Prostate gland (tissue), 2 donors: ENCODE measurements at regions not wholly inside any gene's neighbourhood (a gene's known extent, or its start where the extent isn't known, plus 50 kb on each side); places are given as distances from the start of the nearest gene placed in this dataset.

Source experiments
- DNase-seq: peaks from one replicate; pipeline ENCODE4 v3.0.0-alpha.2; 2019; ENCODE audit warnings: low spot score
- H3K27ac ChIP-seq, 2 donors: fragments of 200-600 bp; sonication (generic); 2 replicates each; pipeline ENCODE4 v1.5.1; 2017 to 2019
- H3K27me3 ChIP-seq: fragments of 200-600 bp; sonication (generic); replicated peaks from 2 replicates; pipeline ENCODE4 v1.5.1; 2019; ENCODE audit not compliant: insufficient read depth
- H3K36me3 ChIP-seq, 2 donors: fragments of 200-600 bp; sonication (generic); 1 replicate in 1 of 2; 2 replicates in 1 of 2; pipeline versions ENCODE4 v1.5.1 to v1.8.1; 2017 to 2019
- H3K4me1 ChIP-seq: fragments of 200-600 bp; sonication (generic); replicated peaks from 2 replicates; pipeline ENCODE4 v1.5.1; 2019
- H3K4me3 ChIP-seq, 2 donors: fragments of 200-600 bp; sonication (generic); 2 replicates each; pipeline ENCODE4 v1.5.1; 2017 to 2019
- H3K9me3 ChIP-seq: fragments of 200-600 bp; sonication (generic); 2 replicates; pipeline ENCODE4 v1.5.1; 2017
- POLR2A ChIP-seq: fragments of 450-650 bp; IDR thresholded peaks from one replicate; pipeline ENCODE4 v1.6.1; 2016; ENCODE audit warnings: antibody characterized with exemption, mild to moderate bottlenecking
- POLR2AphosphoS5 ChIP-seq: sonication (generic); formaldehyde crosslinking; IDR thresholded peaks from one replicate; pipeline ENCODE4 v1.6.1; 2017; ENCODE audit warnings: antibody characterized with exemption
- WGBS: methylation state at CpG from one replicate; pipeline ENCODE4 v1.1.5; 2018; 5-methylcytosine and 5-hydroxymethylcytosine counted together
- intact Hi-C: fragments of 100-400 bp; cut with DNase I; formaldehyde crosslinking; loops from one replicate; pipeline ENCODE4 v1.14.2; 2022
- TF ChIP-seq, protein P1 (sequence below), 4 experiments: fragments of 200-600 bp in 2 of 4; fragments of 450-650 bp in 2 of 4; sonication (generic) in 2 of 4; IDR thresholded peaks; 1 replicate in 3 of 4; 2 replicates in 1 of 4; pipeline ENCODE4 v1.5.1; 2016 to 2019; ENCODE audit warnings: antibody characterized with exemption in 4 of 4, mild to moderate bottlenecking in 2 of 4, moderate library complexity in 2 of 4

DNA sequence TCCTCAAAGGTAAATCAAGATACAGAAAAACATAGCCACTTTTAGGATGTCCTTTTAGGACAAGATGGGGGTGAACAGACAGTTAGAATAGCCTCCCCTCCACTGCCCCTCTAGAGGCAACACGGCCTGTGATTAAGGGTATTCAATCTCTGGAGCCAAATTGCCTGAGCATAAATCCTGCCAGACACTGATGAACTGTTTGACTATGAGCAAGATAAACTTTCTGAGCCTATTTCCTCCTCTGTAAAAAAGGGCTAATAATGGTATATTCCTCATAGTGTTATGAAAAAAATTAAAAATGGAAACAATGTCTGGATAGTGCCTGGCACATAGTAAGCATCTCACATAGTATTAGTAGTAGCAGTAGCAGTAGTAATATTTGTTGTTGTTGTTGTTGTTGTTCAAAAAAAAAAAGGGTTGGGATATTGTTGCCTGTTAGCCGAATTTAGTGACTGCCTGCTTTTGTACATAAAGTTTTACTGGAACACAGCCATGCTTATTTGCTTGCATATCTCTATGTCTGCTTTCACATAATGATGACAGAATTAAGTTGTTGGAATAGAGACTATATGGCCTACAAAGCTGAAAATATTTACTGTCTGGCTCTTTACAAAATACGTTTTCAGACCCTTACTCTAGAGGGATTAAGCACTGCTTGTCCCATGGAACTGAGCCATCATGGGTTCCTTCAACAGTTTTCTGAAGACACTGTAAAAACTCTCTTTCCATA is 536.3 kb downstream of the TLE4 start:
- WGBS, result 58% methylated on average over 3 of the region's 3 CpGs
- TF ChIP-seq POLR2AphosphoS5, result no peak
- TF ChIP-seq, protein P1, sequence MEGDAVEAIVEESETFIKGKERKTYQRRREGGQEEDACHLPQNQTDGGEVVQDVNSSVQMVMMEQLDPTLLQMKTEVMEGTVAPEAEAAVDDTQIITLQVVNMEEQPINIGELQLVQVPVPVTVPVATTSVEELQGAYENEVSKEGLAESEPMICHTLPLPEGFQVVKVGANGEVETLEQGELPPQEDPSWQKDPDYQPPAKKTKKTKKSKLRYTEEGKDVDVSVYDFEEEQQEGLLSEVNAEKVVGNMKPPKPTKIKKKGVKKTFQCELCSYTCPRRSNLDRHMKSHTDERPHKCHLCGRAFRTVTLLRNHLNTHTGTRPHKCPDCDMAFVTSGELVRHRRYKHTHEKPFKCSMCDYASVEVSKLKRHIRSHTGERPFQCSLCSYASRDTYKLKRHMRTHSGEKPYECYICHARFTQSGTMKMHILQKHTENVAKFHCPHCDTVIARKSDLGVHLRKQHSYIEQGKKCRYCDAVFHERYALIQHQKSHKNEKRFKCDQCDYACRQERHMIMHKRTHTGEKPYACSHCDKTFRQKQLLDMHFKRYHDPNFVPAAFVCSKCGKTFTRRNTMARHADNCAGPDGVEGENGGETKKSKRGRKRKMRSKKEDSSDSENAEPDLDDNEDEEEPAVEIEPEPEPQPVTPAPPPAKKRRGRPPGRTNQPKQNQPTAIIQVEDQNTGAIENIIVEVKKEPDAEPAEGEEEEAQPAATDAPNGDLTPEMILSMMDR (IDR thresholded peaks at IDR 0.05), result no peak
- TF ChIP-seq POLR2A, result no peak
- Histone ChIP-seq H3K4me3 (no peak overlapping the region), H3K4me1 (no peaks in the 10 kb centered on the region), H3K27ac (no peak overlapping the region), H3K36me3 (no peaks in the 10 kb centered on the region), H3K9me3 (no peaks in the 10 kb centered on the region), H3K27me3 (no peaks in the 10 kb centered on the region)
- intact Hi-C loops, result no loop called here
- DNase-seq, result no peak

DNA sequence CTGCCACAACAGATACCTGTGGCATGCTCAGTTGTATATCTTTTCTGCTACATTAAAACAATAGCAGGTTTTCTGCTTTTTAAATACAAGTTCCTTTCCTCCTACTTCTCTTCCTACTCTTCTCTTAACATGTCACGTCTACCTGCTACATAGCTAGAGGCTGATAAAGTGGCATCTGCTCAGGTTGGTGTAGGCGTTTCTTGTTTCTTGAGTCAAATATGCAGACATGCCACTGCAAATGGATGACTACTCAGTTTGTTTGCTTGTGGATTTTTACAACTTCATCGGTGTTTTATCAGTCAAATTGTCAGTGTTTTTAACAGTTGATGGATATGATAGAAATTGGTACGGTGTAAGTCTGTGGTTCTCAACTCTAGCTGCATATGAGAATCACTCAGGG is 525.7 kb downstream of the TLE4 start:
- Histone ChIP-seq H3K4me3 (no peak overlapping the region), H3K4me1 (no peaks in the 10 kb centered on the region), H3K36me3 (no peaks in the 10 kb centered on the region), H3K27ac (no peak overlapping the region), H3K27me3 (no peaks in the 10 kb centered on the region), H3K9me3 (no peaks in the 10 kb centered on the region)
- WGBS, result 53% methylated on average over 4 of the region's 4 CpGs
- intact Hi-C loops, result no loop called here
- DNase-seq, result no peak
- TF ChIP-seq POLR2A (no peak), POLR2AphosphoS5 (no peak)
- TF ChIP-seq, protein P1 (IDR thresholded peaks at IDR 0.05), result no peak

DNA sequence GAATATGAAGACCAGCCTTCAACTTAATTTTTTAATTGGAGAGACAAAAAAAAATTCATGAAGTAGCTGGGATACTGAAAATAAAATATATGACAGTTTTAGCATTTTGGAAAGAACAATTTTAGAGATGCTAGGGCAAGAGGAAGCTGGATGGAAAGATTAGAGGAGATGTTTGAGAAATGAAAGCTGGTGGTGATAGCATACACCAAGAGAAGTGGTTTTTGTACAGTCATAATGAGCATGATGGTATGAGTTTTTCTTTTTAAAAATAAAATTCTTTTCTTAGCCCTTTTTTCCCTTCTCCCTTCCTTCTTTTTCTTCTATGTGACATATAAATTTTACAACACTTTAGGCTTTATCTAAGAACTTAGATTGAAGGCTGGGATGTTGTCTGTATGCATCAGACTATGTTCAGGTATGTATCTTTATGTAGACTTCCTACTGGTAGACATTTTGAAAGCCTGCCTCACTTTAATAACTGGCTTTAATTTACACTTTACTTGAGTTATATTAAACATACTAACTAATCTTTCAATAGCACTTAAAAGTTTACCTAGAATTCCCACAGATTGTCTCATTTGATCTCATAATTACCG is 522.5 kb downstream of the TLE4 start:
- Histone ChIP-seq H3K4me1 (no peaks in the 10 kb centered on the region), H3K4me3 (no peak overlapping the region), H3K27ac (no peak overlapping the region), H3K27me3 (no peaks in the 10 kb centered on the region), H3K9me3 (no peaks in the 10 kb centered on the region), H3K36me3 (no peaks in the 10 kb centered on the region)
- DNase-seq, result no peak
- no peak for TF ChIP-seq POLR2AphosphoS5
- TF ChIP-seq, protein P1 (IDR thresholded peaks at IDR 0.05), result no peak
- no peak for TF ChIP-seq POLR2A
- intact Hi-C loops, result no loop called here
- WGBS, result 100% methylated on average over 1 of the region's 1 CpG

DNA sequence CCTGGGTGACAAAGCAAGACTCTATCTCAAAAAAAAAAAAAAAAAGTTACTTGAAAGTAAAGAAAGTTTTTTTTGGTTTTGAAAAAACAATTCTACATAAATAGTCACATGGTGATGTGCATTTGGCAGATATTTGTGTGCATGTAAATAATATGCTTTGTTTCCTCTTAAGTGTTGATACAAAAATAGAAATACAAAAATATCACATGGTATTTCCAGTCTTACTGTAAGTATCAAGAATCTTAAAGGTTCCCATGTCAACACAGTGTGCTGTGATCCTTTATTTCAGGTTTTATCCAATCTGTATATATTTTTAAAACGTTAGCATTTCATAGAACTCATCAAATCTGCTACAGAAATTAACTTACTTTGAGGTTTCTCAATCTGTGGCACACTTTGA is 521.9 kb downstream of the TLE4 start:
- no peak for DNase-seq
- Histone ChIP-seq H3K9me3 (no peaks in the 10 kb centered on the region), H3K36me3 (no peaks in the 10 kb centered on the region), H3K27me3 (no peaks in the 10 kb centered on the region), H3K4me1 (no peaks in the 10 kb centered on the region), H3K4me3 (no peak overlapping the region), H3K27ac (no peak overlapping the region)
- TF ChIP-seq POLR2A (no peak), POLR2AphosphoS5 (no peak)
- TF ChIP-seq, protein P1 (IDR thresholded peaks at IDR 0.05), result no peak
- WGBS, result 67% methylated on average over 1 of the region's 1 CpG
- intact Hi-C loops, result no loop called here

DNA sequence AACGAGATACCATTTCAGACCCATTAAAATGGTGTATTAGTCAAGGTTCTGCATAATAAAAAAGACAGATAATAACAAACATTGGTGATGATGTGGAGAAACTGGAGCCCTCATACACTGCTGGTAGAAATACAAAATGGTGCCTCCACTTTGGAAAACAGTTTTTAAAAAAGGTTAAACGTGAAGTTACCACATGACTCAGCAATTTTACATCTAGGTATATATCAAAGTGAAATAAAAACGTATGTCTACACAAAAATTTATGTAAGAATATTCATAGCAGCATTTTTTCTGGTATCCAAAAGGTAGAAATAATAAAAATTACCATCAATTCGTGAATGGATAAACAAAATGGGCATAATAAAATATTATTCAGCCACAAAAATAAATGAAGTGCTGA is 519.8 kb downstream of the TLE4 start:
- no peaks in the 10 kb centered on the region for H3K4me1 ChIP-seq
- H3K4me3 ChIP-seq, result no peak overlapping the region
- no peak for DNase-seq
- H3K27ac ChIP-seq, result no peak overlapping the region
- intact Hi-C loops, result no loop called here
- H3K36me3 ChIP-seq, result no peaks in the 10 kb centered on the region
- TF ChIP-seq POLR2AphosphoS5, result no peak
- no peak for TF ChIP-seq POLR2A
- TF ChIP-seq, protein P1 (IDR thresholded peaks at IDR 0.05), result no peak
- 76% methylated on average over 4 of the region's 4 CpGs for WGBS
- H3K9me3 ChIP-seq, result no peaks in the 10 kb centered on the region
- no peaks in the 10 kb centered on the region for H3K27me3 ChIP-seq
